ENCODE measurements at regions not wholly inside any gene's neighbourhood (a gene's known extent, or its start where the extent isn't known, plus 50 kb on each side); places are given as distances from the start of the nearest gene placed in this dataset.

DNA sequence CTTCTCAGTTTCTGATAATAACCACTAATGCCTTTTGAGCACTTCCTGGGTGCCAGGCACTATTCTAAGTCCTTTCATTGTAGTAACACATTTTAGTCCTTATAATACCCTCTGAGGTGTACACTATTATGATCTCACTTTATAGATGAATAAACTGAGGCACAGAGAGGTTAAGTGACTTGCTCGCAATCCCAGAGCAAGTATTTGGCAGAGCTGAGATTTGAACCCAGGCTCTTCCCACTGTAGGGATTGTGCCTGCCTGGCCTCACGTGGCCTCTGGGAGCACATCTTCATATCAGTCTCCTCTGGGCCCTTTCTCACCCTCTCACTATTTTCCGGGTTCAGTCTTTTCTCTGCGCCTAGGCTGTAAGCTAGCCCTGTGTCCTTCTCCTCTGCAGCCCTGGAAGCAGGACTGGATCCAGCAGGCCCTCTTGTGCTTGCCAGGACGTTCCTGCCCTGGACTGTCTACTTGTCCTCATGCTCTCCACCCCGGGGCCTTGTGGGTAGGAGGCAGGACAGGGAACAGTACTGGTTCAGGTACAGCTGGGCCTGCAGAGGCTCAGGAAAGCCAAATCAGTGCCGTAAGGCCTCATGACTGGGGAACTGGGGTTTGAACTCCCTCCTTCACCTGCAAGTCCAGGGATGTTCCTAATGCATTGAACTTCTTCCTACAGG lies 139.6 kb downstream of the VEGFA start (continued):
- TF ChIP-seq, protein P1, sequence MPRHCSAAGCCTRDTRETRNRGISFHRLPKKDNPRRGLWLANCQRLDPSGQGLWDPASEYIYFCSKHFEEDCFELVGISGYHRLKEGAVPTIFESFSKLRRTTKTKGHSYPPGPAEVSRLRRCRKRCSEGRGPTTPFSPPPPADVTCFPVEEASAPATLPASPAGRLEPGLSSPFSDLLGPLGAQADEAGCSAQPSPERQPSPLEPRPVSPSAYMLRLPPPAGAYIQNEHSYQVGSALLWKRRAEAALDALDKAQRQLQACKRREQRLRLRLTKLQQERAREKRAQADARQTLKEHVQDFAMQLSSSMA (CRISPR knock-in tag; IDR thresholded peaks at IDR 0.05) = peak; percentile 77; the same call in 1 of the 2 replicates
- TF ChIP-seq ETV5 (CRISPR knock-in tag; IDR thresholded peaks at IDR 0.05; ENCODE audit: low read depth) = no peak
- 0 out of 2 replicates have a peak, but pooled peaks have one; percentile 59 for TF ChIP-seq BACH1 (tag; IDR thresholded peaks at IDR 0.05)
- TF ChIP-seq PCBP1 (IDR thresholded peaks at IDR 0.05; ENCODE audit: low read depth, low read length, poor library complexity, severe bottlenecking) = no peak
- no peak for TF ChIP-seq SMARCB1 (IDR thresholded peaks at IDR 0.05; ENCODE audit: insufficient read length, low read depth)
- TF ChIP-seq SREBF1 (IDR thresholded peaks at IDR 0.05; ENCODE audit: borderline replicate concordance, low read depth, low read length) = no peak
- no peak for TF ChIP-seq SMARCA5 (IDR thresholded peaks at IDR 0.05)
- TF ChIP-seq, protein P2, sequence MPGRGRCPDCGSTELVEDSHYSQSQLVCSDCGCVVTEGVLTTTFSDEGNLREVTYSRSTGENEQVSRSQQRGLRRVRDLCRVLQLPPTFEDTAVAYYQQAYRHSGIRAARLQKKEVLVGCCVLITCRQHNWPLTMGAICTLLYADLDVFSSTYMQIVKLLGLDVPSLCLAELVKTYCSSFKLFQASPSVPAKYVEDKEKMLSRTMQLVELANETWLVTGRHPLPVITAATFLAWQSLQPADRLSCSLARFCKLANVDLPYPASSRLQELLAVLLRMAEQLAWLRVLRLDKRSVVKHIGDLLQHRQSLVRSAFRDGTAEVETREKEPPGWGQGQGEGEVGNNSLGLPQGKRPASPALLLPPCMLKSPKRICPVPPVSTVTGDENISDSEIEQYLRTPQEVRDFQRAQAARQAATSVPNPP (IDR thresholded peaks at IDR 0.05; ENCODE audit: borderline replicate concordance, insufficient read depth, insufficient read length) = no peak
- TF ChIP-seq, protein P3, sequence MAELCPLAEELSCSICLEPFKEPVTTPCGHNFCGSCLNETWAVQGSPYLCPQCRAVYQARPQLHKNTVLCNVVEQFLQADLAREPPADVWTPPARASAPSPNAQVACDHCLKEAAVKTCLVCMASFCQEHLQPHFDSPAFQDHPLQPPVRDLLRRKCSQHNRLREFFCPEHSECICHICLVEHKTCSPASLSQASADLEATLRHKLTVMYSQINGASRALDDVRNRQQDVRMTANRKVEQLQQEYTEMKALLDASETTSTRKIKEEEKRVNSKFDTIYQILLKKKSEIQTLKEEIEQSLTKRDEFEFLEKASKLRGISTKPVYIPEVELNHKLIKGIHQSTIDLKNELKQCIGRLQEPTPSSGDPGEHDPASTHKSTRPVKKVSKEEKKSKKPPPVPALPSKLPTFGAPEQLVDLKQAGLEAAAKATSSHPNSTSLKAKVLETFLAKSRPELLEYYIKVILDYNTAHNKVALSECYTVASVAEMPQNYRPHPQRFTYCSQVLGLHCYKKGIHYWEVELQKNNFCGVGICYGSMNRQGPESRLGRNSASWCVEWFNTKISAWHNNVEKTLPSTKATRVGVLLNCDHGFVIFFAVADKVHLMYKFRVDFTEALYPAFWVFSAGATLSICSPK (IDR thresholded peaks at IDR 0.05; ENCODE audit: borderline replicate concordance) = no peak
- no peak for TF ChIP-seq ZFP36 (IDR thresholded peaks at IDR 0.05; ENCODE audit: low read depth, low read length, partially characterized antibody)
- peak; percentile 53 for TF ChIP-seq BHLHE40 (IDR thresholded peaks at IDR 0.05; ENCODE audit: low read length)
- TF ChIP-seq, protein P4, sequence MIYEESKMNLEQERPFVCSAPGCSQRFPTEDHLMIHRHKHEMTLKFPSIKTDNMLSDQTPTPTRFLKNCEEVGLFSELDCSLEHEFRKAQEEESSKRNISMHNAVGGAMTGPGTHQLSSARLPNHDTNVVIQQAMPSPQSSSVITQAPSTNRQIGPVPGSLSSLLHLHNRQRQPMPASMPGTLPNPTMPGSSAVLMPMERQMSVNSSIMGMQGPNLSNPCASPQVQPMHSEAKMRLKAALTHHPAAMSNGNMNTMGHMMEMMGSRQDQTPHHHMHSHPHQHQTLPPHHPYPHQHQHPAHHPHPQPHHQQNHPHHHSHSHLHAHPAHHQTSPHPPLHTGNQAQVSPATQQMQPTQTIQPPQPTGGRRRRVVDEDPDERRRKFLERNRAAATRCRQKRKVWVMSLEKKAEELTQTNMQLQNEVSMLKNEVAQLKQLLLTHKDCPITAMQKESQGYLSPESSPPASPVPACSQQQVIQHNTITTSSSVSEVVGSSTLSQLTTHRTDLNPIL (CRISPR knock-in tag; IDR thresholded peaks at IDR 0.05) = 0 out of 2 replicates have a peak, but pooled peaks have one; percentile 57
- TF ChIP-seq ZNF436 (CRISPR knock-in tag; IDR thresholded peaks at IDR 0.05) = no peak
- TF ChIP-seq COPS2 (conservative IDR thresholded peaks at IDR 0.05) = no peak
- peak; percentile 3; the same call in 1 of the 2 replicates for TF ChIP-seq RHOXF2B (CRISPR knock-in tag; conservative IDR thresholded peaks at IDR 0.05)
- TF ChIP-seq, protein P5, sequence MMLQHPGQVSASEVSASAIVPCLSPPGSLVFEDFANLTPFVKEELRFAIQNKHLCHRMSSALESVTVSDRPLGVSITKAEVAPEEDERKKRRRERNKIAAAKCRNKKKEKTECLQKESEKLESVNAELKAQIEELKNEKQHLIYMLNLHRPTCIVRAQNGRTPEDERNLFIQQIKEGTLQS (IDR thresholded peaks at IDR 0.05) = no peak
- TF ChIP-seq, protein P5 (CRISPR knock-in tag; conservative IDR thresholded peaks at IDR 0.05) = no peak
- TF ChIP-seq ZNF165 (CRISPR knock-in tag; IDR thresholded peaks at IDR 0.05; ENCODE audit: borderline replicate concordance) = peak; percentile 92
- no peak for TF ChIP-seq ZNF589 (CRISPR knock-in tag; IDR thresholded peaks at IDR 0.05; ENCODE audit: low read depth)
- TF ChIP-seq SPI1 (IDR thresholded peaks at IDR 0.05; ENCODE audit: borderline replicate concordance, low read depth, low read length) = no peak

All from K562 (cell line).